AG09309 (cell line): ENCODE measurements at regions not wholly inside any gene's neighbourhood (a gene's known extent, or its start where the extent isn't known, plus 50 kb on each side); places are given as distances from the start of the nearest gene placed in this dataset.
"Not testable (repeated sequence)": the region's sequence is repeated elsewhere in the genome, so short reads cannot be mapped to it uniquely, and the experiment has no call there.

Experiments
- DNase-seq: peaks from one replicate; pipeline ENCODE4 v3.0.0-alpha.2; 2010; ENCODE audit warnings: low read depth
- H3K4me3 ChIP-seq: 2 replicates; pipeline ENCODE4 v1.5.1; 2011; ENCODE audit warnings: mild to moderate bottlenecking, low read depth, low read length, moderate library complexity; ENCODE audit not compliant: control insufficient read depth
- TF ChIP-seq, protein P1 (sequence below): IDR thresholded peaks from 2 replicates; pipeline ENCODE4 v1.5.1; 2011; ENCODE audit warnings: mild to moderate bottlenecking, low read depth, low read length, inconsistent platforms; ENCODE audit not compliant: insufficient read depth, control insufficient read depth; ENCODE audit errors: missing control alignments

DNA sequence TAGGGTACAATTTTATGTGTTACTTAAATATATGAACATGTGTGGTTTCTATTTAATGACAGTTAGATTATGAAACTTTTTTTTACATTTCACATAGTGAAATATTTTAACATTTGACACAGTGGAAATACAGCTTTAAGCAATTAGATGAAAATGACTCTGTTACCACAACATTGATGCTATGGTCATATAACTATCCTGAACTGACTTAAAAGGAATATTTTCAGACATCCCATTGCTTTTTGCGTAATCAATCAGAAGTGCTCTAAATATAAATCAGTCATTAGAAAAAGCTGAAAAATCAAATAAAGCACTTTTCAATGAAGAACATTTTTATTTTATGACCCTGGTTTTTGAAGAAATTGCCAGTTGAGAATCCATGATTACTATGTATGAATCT lies 80.3 kb downstream of the UFM1 start:
- TF ChIP-seq, protein P1, sequence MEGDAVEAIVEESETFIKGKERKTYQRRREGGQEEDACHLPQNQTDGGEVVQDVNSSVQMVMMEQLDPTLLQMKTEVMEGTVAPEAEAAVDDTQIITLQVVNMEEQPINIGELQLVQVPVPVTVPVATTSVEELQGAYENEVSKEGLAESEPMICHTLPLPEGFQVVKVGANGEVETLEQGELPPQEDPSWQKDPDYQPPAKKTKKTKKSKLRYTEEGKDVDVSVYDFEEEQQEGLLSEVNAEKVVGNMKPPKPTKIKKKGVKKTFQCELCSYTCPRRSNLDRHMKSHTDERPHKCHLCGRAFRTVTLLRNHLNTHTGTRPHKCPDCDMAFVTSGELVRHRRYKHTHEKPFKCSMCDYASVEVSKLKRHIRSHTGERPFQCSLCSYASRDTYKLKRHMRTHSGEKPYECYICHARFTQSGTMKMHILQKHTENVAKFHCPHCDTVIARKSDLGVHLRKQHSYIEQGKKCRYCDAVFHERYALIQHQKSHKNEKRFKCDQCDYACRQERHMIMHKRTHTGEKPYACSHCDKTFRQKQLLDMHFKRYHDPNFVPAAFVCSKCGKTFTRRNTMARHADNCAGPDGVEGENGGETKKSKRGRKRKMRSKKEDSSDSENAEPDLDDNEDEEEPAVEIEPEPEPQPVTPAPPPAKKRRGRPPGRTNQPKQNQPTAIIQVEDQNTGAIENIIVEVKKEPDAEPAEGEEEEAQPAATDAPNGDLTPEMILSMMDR: no peak
- no peak overlapping the region for H3K4me3 ChIP-seq
- DNase-seq: no peak

DNA sequence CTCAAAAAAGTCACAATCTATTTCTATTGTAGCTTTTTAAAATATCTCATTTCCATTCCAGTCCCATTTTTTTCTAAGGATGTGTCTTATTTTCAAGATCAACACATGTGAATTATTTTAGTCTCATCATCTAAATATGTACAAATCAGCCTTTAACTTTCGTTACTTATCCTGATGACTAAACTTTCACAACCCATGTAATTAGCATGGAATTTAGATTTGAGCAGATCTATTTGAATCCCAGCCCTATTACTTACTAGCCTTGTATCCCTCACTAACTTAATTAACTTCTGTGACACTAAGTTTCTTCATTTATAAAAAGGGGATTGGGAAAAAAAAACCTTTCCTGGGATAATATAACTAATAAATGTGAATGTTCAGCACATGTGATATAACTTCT lies 81.1 kb downstream of the UFM1 start:
- no peak overlapping the region for H3K4me3 ChIP-seq
- TF ChIP-seq, protein P1: no peak
- no peak for DNase-seq

DNA sequence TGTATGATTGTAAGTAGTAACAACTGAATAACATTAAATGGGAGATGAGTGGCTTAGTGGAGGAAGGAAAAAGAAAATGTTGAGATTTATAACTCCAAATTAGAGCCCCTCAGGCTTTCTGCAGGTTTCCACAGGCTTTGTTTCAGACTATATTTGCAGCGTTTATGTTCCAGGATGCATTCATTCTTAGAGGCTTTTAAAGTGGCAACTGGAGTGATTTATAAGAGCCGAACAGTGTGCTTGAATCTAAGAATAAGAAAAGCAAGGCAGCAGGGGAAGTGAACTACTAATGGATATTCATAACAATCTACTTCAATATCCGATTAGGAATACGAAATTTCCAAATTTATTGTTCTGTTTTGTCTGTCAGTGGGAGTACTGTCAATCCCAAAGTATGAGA lies 91.0 kb downstream of the UFM1 start:
- no peak for DNase-seq
- TF ChIP-seq, protein P1: no peak
- no peak overlapping the region for H3K4me3 ChIP-seq

DNA sequence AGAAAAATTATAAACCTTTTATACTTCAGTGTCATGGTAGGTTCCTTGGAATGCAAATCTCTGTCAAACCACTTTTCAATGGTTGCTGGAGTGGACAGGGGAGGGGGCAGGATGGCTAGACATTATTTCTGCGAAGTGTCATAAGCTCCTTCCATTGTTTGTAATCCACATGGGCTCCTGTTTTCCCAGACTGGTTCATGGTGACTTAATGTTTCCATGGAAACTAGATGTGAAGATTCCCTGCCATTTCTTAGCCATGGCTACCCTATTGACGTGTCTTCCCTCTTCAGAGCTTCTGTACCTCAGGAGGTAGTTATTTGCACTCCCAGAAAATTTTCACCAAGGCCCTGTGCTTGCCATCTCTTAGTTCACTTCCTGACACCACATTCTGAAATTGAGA lies 95.3 kb downstream of the UFM1 start:
- TF ChIP-seq, protein P1: no peak
- DNase-seq: no peak
- H3K4me3 ChIP-seq: no peak overlapping the region

DNA sequence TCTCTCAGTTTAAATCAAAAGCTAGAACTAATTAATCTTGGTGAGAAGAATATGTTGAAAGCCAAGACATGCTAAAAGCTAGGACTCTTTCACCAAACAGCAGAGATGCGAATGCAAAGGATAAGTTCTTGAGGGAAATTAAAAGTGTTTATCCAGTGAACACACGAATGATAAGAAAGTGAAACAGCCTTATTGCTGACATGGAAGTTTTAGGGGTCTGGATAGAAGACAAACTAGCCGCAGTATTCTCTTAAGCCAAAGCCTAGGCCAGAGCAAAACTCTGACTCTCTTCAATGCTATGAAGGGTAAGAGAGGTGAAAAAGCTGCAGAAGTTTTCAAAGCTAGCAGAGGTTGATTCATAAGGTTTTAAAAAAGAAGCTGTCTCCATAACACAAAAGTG lies 103.0 kb downstream of the UFM1 start:
- H3K4me3 ChIP-seq: no peak overlapping the region
- DNase-seq: no peak
- TF ChIP-seq, protein P1: no peak

DNA sequence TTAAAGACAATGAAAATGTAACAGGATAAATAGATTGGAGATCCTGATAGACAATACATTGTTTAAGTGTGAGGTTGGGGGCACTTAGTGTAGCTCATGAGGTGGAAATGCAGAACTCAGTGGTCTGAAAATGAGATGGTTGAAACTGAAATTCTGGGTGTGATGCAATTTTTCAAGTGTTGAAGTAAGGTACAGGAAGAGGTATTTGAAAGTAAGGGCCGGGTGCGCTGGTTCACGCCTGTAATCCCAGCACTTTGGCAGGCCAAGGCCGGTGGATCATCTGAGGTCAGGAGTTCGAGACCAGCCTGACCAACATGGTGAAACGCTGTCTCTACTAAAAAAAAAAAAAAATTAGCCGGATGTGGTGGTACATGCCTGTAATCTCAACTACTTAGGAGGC lies 113.0 kb downstream of the UFM1 start:
- DNase-seq: no peak
- TF ChIP-seq, protein P1: no peak
- no peak overlapping the region for H3K4me3 ChIP-seq

DNA sequence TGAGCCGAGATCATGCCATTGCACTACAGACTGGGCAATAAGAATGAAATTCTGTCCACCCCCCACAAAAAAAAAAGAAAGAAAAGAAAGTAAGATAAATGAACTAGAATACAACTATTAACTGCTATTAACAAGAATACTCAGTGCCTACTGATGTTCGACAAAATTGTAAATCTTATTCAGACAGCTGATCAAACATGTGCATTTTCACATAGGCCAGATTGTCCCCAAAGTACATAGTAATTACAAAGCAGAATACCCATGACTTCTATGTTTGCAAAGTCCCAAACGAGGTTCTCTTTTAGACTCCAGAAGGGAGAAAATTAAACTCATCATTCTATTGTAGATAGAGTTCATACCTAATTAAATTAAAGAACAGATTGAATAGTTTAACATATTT lies 113.4 kb downstream of the UFM1 start:
- H3K4me3 ChIP-seq: no peak overlapping the region
- TF ChIP-seq, protein P1: no peak
- no peak for DNase-seq

DNA sequence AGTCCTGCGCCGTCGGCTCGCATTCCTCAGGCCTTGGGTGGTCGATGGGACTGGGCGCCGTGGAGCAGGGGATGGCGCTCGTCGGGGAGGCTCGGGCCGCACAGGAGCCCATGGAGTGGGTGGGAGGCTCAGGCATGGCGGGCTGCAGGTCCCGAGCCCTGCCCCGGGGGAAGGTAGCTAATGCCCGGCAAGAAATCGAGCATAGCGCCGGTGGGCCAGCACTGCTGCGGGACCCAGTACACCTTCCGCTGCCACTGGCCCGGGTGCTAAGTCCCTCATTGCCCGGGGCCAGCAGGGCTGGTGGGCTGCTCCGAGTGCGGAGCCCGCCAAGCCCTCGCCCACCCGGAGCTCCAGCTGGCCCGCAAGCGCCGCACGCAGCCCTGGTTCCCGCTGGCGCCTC lies 122.8 kb downstream of the UFM1 start:
- not testable (repeated sequence) for H3K4me3 ChIP-seq, DNase-seq
